OCI-LY3 (cell line): ENCODE measurements at regions not wholly inside any gene's neighbourhood (a gene's known extent, or its start where the extent isn't known, plus 50 kb on each side); places are given as distances from the start of the nearest gene placed in this dataset.
A peak's percentile ranks its signal among the peaks of the same experiment; 100 is the strongest.

Source experiments
- H2AFZ ChIP-seq: fragments of 200-600, 300-600 bp; shearing (Covaris generic); 2 replicates; pipeline ENCODE4 v1.6.0; 2014; ENCODE audit warnings: antibody characterized with exemption, low read depth, low read length
- H3K27ac ChIP-seq: fragments of 200-600, 300-600 bp; sonication (generic); 2 replicates; pipeline ENCODE4 v1.5.1; 2014; ENCODE audit warnings: mild to moderate bottlenecking, low read length, moderate library complexity, mixed read lengths
- H3K27me3 ChIP-seq: fragments of 200-600, 300-600 bp; sonication (generic); 2 replicates; pipeline ENCODE4 v1.6.1; 2014; ENCODE audit warnings: low read depth, low read length, mixed read lengths
- H3K36me3 ChIP-seq: fragments of 200-600, 300-600 bp; sonication (generic); replicated peaks from 2 replicates; pipeline ENCODE3; 2014; ENCODE audit warnings: low read depth, low read length, mixed read lengths
- H3K4me1 ChIP-seq: fragments of 300-600, 200-600 bp; sonication (generic); 2 replicates; pipeline ENCODE4 v1.6.1; 2014; ENCODE audit warnings: low read length, mixed read lengths
- H3K4me2 ChIP-seq: fragments of 200-600, 300-600 bp; sonication (generic); 2 replicates; pipeline ENCODE4 v1.6.1; 2014; ENCODE audit warnings: low read length, mixed read lengths
- H3K4me3 ChIP-seq: fragments of 300-600, 200-600 bp; sonication (generic); 2 replicates; pipeline ENCODE4 v1.5.1; 2014; ENCODE audit warnings: antibody characterized with exemption, mild to moderate bottlenecking, low read length, moderate library complexity
- H3K79me2 ChIP-seq: fragments of 300-600, 200-600 bp; shearing (Covaris generic); 2 replicates; pipeline ENCODE4 v1.6.1; 2014; ENCODE audit warnings: mild to moderate bottlenecking, low read length, mixed read lengths
- H3K9ac ChIP-seq: fragments of 300-600, 200-600 bp; shearing (Covaris generic); 2 replicates; pipeline ENCODE4 v1.6.0; 2014; ENCODE audit warnings: mild to moderate bottlenecking, low read length, moderate library complexity
- H3K9me3 ChIP-seq: fragments of 200-600, 300-600 bp; shearing (Covaris generic); 2 replicates; pipeline ENCODE4 v1.6.1; 2014; ENCODE audit warnings: low read length, mixed read lengths; ENCODE audit not compliant: insufficient read depth
- H4K20me1 ChIP-seq: fragments of 200-600, 300-600 bp; sonication (generic); 2 replicates; pipeline ENCODE4 v1.6.1; 2016; ENCODE audit warnings: low read length, mixed read lengths; ENCODE audit not compliant: insufficient read depth
- EZH2phosphoT487 ChIP-seq: fragments of 200-600 bp; shearing (Covaris generic); IDR thresholded peaks from 2 replicates; pipeline ENCODE4 v1.6.1; 2018; ENCODE audit warnings: antibody characterized with exemption, mixed run types, low read depth
- TF ChIP-seq, protein P1 (sequence below): fragments of 200-600, 300-600 bp; sonication (generic); IDR thresholded peaks from 2 replicates; pipeline ENCODE4 v1.5.1; 2014; ENCODE audit warnings: antibody characterized with exemption, low read length, low read depth

DNA sequence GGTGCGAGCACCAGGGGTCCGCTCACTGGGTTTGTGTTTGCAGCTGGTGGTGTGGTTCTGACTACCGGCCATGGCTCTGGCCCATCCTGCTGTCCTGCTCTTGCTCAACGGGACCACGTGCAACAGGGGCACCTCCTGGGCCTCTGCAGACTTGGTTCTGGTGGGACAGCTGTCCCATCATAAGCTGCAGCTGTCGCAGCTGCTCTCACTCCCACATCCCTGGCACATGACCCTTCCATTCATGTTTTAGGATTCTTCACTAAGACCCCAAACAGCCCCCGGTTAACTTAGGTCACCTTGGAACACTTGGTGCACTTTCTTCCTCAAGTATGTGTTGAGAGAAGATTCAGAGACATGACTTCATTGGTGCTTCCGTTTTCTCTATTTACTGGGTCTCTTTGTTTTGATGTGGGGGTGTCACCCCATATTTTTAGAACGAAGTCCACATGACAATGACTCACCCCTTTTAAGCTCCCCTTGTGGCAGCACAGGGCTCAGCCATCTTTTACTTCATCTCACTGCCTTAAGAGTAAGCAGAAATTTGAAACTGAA, 68.4 kb upstream of the ARHGEF7 start:
- Histone ChIP-seq H3K27me3 (0 out of 2 replicates have a peak, but pooled peaks cover 5% of the 10 kb centered on the region), H3K36me3 (no peaks in the 10 kb centered on the region), H2AFZ (peak overlapping the region; percentile 79), H3K4me2 (peak overlapping the region; percentile 80), H3K4me1 (peaks cover 23% of the 10 kb centered on the region), H3K9ac (peak overlapping the region; percentile 13; the same call in 1 of the 2 replicates), H3K9me3 (no peaks in the 10 kb centered on the region), H4K20me1 (no peaks in the 10 kb centered on the region), H3K79me2 (no peaks in the 10 kb centered on the region), H3K27ac (peak overlapping the region; percentile 53), H3K4me3 (peak overlapping the region; percentile 43)
- no peak for TF ChIP-seq EZH2phosphoT487
- TF ChIP-seq, protein P1, sequence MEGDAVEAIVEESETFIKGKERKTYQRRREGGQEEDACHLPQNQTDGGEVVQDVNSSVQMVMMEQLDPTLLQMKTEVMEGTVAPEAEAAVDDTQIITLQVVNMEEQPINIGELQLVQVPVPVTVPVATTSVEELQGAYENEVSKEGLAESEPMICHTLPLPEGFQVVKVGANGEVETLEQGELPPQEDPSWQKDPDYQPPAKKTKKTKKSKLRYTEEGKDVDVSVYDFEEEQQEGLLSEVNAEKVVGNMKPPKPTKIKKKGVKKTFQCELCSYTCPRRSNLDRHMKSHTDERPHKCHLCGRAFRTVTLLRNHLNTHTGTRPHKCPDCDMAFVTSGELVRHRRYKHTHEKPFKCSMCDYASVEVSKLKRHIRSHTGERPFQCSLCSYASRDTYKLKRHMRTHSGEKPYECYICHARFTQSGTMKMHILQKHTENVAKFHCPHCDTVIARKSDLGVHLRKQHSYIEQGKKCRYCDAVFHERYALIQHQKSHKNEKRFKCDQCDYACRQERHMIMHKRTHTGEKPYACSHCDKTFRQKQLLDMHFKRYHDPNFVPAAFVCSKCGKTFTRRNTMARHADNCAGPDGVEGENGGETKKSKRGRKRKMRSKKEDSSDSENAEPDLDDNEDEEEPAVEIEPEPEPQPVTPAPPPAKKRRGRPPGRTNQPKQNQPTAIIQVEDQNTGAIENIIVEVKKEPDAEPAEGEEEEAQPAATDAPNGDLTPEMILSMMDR: peak; percentile 47

DNA sequence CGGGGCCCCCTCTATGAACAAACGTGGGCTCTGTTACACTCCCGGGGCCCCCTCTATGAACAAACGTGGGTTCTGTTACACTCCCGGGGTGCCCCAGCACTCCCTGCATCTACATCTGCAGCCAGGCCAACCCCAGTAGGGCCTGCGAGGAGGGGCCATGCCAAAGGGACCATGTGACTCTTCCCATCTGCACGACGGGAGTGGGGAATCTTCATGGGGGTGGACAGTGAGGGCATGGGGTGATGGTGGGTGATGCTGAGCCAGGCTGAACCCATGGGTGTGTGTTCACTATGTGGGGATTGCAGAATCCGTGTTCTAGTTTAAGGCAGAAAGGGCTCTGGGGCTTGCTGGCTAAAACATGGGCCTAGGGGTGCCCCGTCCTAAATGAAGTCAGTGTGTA, 69.9 kb upstream of the ARHGEF7 start:
- Histone ChIP-seq H3K4me3 (no peak overlapping the region), H3K4me2 (no peak overlapping the region), H3K9me3 (no peaks in the 10 kb centered on the region), H4K20me1 (no peaks in the 10 kb centered on the region), H2AFZ (no peak overlapping the region), H3K79me2 (no peaks in the 10 kb centered on the region), H3K27ac (no peak overlapping the region), H3K4me1 (peaks cover 20% of the 10 kb centered on the region), H3K36me3 (no peaks in the 10 kb centered on the region), H3K9ac (no peak overlapping the region), H3K27me3 (0 out of 2 replicates have a peak, but pooled peaks cover 6% of the 10 kb centered on the region)
- TF ChIP-seq EZH2phosphoT487: no peak
- TF ChIP-seq, protein P1: no peak

GRCh38 chr13:111044087-111044830, 70.9 kb upstream of the ARHGEF7 start:
- Histone ChIP-seq H4K20me1 (no peaks in the 10 kb centered on the region), H3K36me3 (no peaks in the 10 kb centered on the region), H3K79me2 (no peaks in the 10 kb centered on the region)

GRCh38 chr13:111043575-111043982, 71.5 kb upstream of the ARHGEF7 start:
- no peaks in the 10 kb centered on the region for H3K9me3 ChIP-seq
- H3K27me3 ChIP-seq: peaks cover 20% of the 10 kb centered on the region
- TF ChIP-seq, protein P1: no peak
- TF ChIP-seq EZH2phosphoT487: no peak
- no peak overlapping the region for H3K27ac ChIP-seq
- peaks cover 20% of the 10 kb centered on the region for H3K4me1 ChIP-seq
- no peak overlapping the region for H3K4me3 ChIP-seq
- no peak overlapping the region for H2AFZ ChIP-seq
- no peak overlapping the region for H3K9ac ChIP-seq
- no peaks in the 10 kb centered on the region for H3K79me2 ChIP-seq
- no peaks in the 10 kb centered on the region for H4K20me1 ChIP-seq
- H3K36me3 ChIP-seq: no peaks in the 10 kb centered on the region
- no peak overlapping the region for H3K4me2 ChIP-seq

More at GRCh38 chr13:111044087-111044830, 70.9 kb upstream of the ARHGEF7 start:
- Histone ChIP-seq H3K4me3 (no peak overlapping the region), H3K4me1 (peaks cover 20% of the 10 kb centered on the region), H3K27ac (no peak overlapping the region), H3K9me3 (no peaks in the 10 kb centered on the region), H3K27me3 (peaks cover 13% of the 10 kb centered on the region; the same call in 1 of the 2 replicates), H2AFZ (no peak overlapping the region), H3K9ac (no peak overlapping the region), H3K4me2 (no peak overlapping the region)
- TF ChIP-seq EZH2phosphoT487: no peak
- TF ChIP-seq, protein P1: no peak
